ENCODE measurements at regions not wholly inside any gene's neighbourhood (a gene's known extent, or its start where the extent isn't known, plus 50 kb on each side); places are given as distances from the start of the nearest gene placed in this dataset.

DNA sequence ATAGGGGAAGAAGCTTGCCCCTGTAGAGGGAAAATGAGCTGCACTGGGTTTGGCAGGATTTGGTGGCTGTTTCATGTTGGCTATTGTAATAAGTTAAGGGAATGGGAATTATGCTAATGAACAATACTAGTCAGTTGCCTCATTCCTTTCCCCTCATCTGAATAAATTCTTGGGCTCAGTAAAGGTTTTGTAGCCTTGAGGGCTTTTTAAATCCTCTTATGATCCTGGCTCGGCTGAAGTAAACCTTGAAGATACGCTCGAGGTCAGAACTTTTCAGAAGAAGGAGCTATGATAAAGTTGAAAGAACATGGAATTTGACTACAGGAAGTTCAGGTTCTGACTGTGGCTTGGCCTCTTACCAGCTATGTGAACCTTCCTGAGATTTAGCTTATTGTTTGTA is 448.7 kb downstream of the RAB38 start:
- Histone ChIP-seq H4K20me1 (ENCODE audit: control insufficient read depth, insufficient read depth, low read depth, low read length) (no peaks in the 10 kb centered on the region), H3K27ac (ENCODE audit: low read depth, low read length) (no peak overlapping the region), H3K4me1 (ENCODE audit: control insufficient read depth, low read length) (no peaks in the 10 kb centered on the region), H3K79me2 (ENCODE audit: control insufficient read depth, low read length) (no peaks in the 10 kb centered on the region), H3K4me2 (ENCODE audit: low read length) (no peak overlapping the region), H3K9me3 (ENCODE audit: control insufficient read depth, insufficient read depth, low read length) (no peaks in the 10 kb centered on the region), H3K36me3 (ENCODE audit: control insufficient read depth, low read length) (no peaks in the 10 kb centered on the region), H3K4me3 (ENCODE audit: low read length) (no peak overlapping the region), H3F3A (ENCODE audit: control insufficient read depth, insufficient read depth) (no peaks in the 10 kb centered on the region), H3K9me2 (replicated peaks; ENCODE audit: control insufficient read depth, low read length) (no peaks in the 10 kb centered on the region), H3K27me3 (ENCODE audit: control insufficient read depth, low read length) (no peaks in the 10 kb centered on the region)
- TF ChIP-seq, protein P1, sequence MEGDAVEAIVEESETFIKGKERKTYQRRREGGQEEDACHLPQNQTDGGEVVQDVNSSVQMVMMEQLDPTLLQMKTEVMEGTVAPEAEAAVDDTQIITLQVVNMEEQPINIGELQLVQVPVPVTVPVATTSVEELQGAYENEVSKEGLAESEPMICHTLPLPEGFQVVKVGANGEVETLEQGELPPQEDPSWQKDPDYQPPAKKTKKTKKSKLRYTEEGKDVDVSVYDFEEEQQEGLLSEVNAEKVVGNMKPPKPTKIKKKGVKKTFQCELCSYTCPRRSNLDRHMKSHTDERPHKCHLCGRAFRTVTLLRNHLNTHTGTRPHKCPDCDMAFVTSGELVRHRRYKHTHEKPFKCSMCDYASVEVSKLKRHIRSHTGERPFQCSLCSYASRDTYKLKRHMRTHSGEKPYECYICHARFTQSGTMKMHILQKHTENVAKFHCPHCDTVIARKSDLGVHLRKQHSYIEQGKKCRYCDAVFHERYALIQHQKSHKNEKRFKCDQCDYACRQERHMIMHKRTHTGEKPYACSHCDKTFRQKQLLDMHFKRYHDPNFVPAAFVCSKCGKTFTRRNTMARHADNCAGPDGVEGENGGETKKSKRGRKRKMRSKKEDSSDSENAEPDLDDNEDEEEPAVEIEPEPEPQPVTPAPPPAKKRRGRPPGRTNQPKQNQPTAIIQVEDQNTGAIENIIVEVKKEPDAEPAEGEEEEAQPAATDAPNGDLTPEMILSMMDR (IDR thresholded peaks at IDR 0.05; ENCODE audit: low read depth, low read length, poor library complexity, severe bottlenecking), result no peak
- no peak for TF ChIP-seq EZH2phosphoT487 (IDR thresholded peaks at IDR 0.05; ENCODE audit: borderline replicate concordance, low read length)

DNA sequence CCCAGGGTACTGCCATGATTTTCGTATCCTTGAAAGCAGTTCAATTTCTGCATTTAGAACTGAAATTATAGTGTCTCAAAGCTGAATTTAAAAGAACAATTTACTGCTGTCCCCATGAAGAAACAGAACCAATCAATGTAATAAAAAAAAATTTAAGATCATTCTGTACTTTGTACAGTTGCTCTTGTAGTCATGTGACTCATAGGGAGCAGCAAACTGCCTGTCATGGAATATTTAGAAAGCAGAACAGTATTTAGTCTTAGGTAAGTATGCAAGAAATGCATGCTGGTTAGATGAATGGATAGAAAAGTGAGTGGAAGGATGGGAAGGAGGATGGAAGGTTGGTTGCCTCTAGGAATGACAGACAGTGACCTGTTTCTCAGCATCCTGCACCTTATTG is 450.9 kb downstream of the RAB38 start:
- H3F3A ChIP-seq (ENCODE audit: control insufficient read depth, insufficient read depth), result no peaks in the 10 kb centered on the region
- no peaks in the 10 kb centered on the region for H3K27me3 ChIP-seq (ENCODE audit: control insufficient read depth, low read length)
- H4K20me1 ChIP-seq (ENCODE audit: control insufficient read depth, insufficient read depth, low read depth, low read length), result no peaks in the 10 kb centered on the region
- H3K79me2 ChIP-seq (ENCODE audit: control insufficient read depth, low read length), result no peaks in the 10 kb centered on the region
- no peaks in the 10 kb centered on the region for H3K4me1 ChIP-seq (ENCODE audit: control insufficient read depth, low read length)
- no peak overlapping the region for H3K4me3 ChIP-seq (ENCODE audit: low read length)
- H3K9me3 ChIP-seq (ENCODE audit: control insufficient read depth, insufficient read depth, low read length), result no peaks in the 10 kb centered on the region
- no peak overlapping the region for H3K27ac ChIP-seq (ENCODE audit: low read depth, low read length)
- H3K4me2 ChIP-seq (ENCODE audit: low read length), result no peak overlapping the region
- TF ChIP-seq, protein P1 (IDR thresholded peaks at IDR 0.05; ENCODE audit: low read depth, low read length, poor library complexity, severe bottlenecking), result no peak
- TF ChIP-seq EZH2phosphoT487 (IDR thresholded peaks at IDR 0.05; ENCODE audit: borderline replicate concordance, low read length), result no peak
- no peaks in the 10 kb centered on the region for H3K36me3 ChIP-seq (ENCODE audit: control insufficient read depth, low read length)
- no peaks in the 10 kb centered on the region for H3K9me2 ChIP-seq (replicated peaks; ENCODE audit: control insufficient read depth, low read length)

DNA sequence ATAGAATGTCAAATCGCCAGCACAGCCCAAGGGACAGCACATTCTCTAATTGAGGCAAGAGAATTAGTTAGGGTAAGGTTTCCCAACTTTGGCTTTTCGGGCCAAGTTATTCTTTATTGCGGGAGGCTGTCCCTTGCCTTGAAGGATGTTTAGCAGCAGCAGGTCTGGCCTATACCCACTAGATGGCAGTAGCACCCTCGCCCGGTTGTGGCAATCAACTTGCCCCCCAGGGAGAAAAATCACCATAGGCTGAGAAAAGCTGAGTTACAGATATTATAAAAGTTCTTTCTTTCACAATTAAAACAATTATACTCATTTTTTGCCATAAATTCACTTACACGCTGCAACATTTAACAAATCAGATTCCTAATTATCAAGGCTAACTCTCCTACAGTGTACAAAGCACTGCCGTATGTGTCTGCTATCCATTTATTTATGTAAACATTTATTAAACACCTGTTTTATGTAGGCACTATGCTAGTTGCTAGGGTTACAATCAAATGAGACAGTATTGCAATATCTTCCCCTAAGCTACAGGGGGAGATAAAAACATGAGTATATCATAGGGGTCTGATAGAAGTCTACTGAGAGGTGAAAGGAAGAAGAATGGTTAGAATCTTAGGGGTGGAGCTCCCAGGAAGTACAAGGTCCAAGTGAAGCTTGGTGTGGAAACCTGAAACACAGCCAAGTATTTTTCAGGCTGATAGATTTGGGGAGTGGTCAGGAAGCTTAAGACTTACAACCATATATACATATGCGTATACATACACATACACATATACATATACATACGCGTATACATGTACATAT is 452.3 kb downstream of the RAB38 start:
- H3K4me1 ChIP-seq (ENCODE audit: control insufficient read depth, low read length), result no peaks in the 10 kb centered on the region
- H3K4me2 ChIP-seq (ENCODE audit: low read length), result no peak overlapping the region

More for the DNA sequence above, 452.3 kb downstream of the RAB38 start:
- Histone ChIP-seq H3K9me3 (ENCODE audit: control insufficient read depth, insufficient read depth, low read length) (no peaks in the 10 kb centered on the region), H3K27ac (ENCODE audit: low read depth, low read length) (no peak overlapping the region), H4K20me1 (ENCODE audit: control insufficient read depth, insufficient read depth, low read depth, low read length) (no peaks in the 10 kb centered on the region), H3K27me3 (ENCODE audit: control insufficient read depth, low read length) (no peaks in the 10 kb centered on the region), H3K9me2 (replicated peaks; ENCODE audit: control insufficient read depth, low read length) (no peaks in the 10 kb centered on the region), H3K79me2 (ENCODE audit: control insufficient read depth, low read length) (no peaks in the 10 kb centered on the region), H3K36me3 (ENCODE audit: control insufficient read depth, low read length) (no peaks in the 10 kb centered on the region), H3K4me3 (ENCODE audit: low read length) (no peak overlapping the region), H3F3A (ENCODE audit: control insufficient read depth, insufficient read depth) (no peaks in the 10 kb centered on the region)
- TF ChIP-seq EZH2phosphoT487 (IDR thresholded peaks at IDR 0.05; ENCODE audit: borderline replicate concordance, low read length), result no peak
- TF ChIP-seq, protein P1 (IDR thresholded peaks at IDR 0.05; ENCODE audit: low read depth, low read length, poor library complexity, severe bottlenecking), result peak; percentile 68
